K562 (cell line): ENCODE measurements at regions not wholly inside any gene's neighbourhood (a gene's known extent, or its start where the extent isn't known, plus 50 kb on each side); places are given as distances from the start of the nearest gene placed in this dataset.

Source experiments
- CHD2 ChIP-seq: IDR thresholded peaks from 2 replicates; pipeline ENCODE4 v1.6.1; 2011; ENCODE audit warnings: low read depth, low read length
- CTCF ChIP-seq, 3 experiments: IDR thresholded peaks in 2 of 3; conservative IDR thresholded peaks in 1 of 3; 2 replicates each; pipeline ENCODE4 v1.5.1; 2011 to 2012; ENCODE audit warnings: low read length in 3 of 3, mild to moderate bottlenecking in 3 of 3, control low read depth in 2 of 3, improper control_type of control experiment in 1 of 3, inconsistent platforms in 1 of 3, low read depth in 1 of 3, mixed read lengths in 1 of 3, moderate library complexity in 1 of 3; ENCODE audit not compliant: insufficient read depth in 2 of 3
- DPF2 ChIP-seq: fragments of 450-650 bp; IDR thresholded peaks from 2 replicates; pipeline ENCODE4 v1.6.1; 2016
- ETV5 ChIP-seq: sonication (generic); formaldehyde crosslinking; IDR thresholded peaks from 2 replicates; pipeline ENCODE4 v1.4.0; 2020; ENCODE audit warnings: low read depth, mild to moderate bottlenecking, missing genetic modification reagents
- FOS ChIP-seq: IDR thresholded peaks from 3 replicates; pipeline ENCODE4 v1.6.1; 2011; ENCODE audit not compliant: insufficient read length; ENCODE audit errors: extremely low read depth
- HDAC2 ChIP-seq: fragments of 450-650 bp; IDR thresholded peaks from 2 replicates; pipeline ENCODE4 v1.6.1; 2016; ENCODE audit warnings: mild to moderate bottlenecking
- PCBP1 ChIP-seq: fragments of 200-400 bp; formaldehyde crosslinking; IDR thresholded peaks from 2 replicates; pipeline ENCODE4 v1.6.1; 2018; ENCODE audit warnings: mild to moderate bottlenecking, low read depth, low read length; ENCODE audit not compliant: poor library complexity, severe bottlenecking
- SETDB1 ChIP-seq: IDR thresholded peaks from one replicate; pipeline ENCODE4 v1.6.1; 2012; ENCODE audit warnings: low read length, control low read depth, inconsistent platforms
- SLC30A9 ChIP-seq: fragments of 250-450 bp; sonication (Bioruptor Pico); IDR thresholded peaks from 2 replicates; pipeline ENCODE4 v1.8.0; 2022; ENCODE audit warnings: mild to moderate bottlenecking, moderate library complexity
- SRSF3 ChIP-seq: fragments of 200-400 bp; formaldehyde crosslinking; IDR thresholded peaks from 2 replicates; pipeline ENCODE4 v1.6.1; 2016; ENCODE audit warnings: mild to moderate bottlenecking, low read length, moderate library complexity; ENCODE audit not compliant: insufficient read depth
- TF ChIP-seq, protein P1 (sequence below): sonication (generic); formaldehyde crosslinking; IDR thresholded peaks from 2 replicates; pipeline ENCODE4 v1.8.0; 2022; ENCODE audit warnings: mild to moderate bottlenecking, missing genetic modification reagents

- TF ChIP-seq SLC30A9 (no peak), CTCF (IDR thresholded peaks at IDR 0.05 in 2 of 3, conservative IDR thresholded peaks at IDR 0.05 in 1 of 3; ENCODE audit: insufficient read depth in 2 of 3, low read depth in 1 of 3, low read length in 3 of 3) (no peak), DPF2 (no peak), HDAC2 (no peak), ETV5 (no peak), PCBP1 (no peak), CHD2 (no peak), SETDB1 (no peak), SRSF3 (no peak), FOS (no peak)
- TF ChIP-seq, protein P1, sequence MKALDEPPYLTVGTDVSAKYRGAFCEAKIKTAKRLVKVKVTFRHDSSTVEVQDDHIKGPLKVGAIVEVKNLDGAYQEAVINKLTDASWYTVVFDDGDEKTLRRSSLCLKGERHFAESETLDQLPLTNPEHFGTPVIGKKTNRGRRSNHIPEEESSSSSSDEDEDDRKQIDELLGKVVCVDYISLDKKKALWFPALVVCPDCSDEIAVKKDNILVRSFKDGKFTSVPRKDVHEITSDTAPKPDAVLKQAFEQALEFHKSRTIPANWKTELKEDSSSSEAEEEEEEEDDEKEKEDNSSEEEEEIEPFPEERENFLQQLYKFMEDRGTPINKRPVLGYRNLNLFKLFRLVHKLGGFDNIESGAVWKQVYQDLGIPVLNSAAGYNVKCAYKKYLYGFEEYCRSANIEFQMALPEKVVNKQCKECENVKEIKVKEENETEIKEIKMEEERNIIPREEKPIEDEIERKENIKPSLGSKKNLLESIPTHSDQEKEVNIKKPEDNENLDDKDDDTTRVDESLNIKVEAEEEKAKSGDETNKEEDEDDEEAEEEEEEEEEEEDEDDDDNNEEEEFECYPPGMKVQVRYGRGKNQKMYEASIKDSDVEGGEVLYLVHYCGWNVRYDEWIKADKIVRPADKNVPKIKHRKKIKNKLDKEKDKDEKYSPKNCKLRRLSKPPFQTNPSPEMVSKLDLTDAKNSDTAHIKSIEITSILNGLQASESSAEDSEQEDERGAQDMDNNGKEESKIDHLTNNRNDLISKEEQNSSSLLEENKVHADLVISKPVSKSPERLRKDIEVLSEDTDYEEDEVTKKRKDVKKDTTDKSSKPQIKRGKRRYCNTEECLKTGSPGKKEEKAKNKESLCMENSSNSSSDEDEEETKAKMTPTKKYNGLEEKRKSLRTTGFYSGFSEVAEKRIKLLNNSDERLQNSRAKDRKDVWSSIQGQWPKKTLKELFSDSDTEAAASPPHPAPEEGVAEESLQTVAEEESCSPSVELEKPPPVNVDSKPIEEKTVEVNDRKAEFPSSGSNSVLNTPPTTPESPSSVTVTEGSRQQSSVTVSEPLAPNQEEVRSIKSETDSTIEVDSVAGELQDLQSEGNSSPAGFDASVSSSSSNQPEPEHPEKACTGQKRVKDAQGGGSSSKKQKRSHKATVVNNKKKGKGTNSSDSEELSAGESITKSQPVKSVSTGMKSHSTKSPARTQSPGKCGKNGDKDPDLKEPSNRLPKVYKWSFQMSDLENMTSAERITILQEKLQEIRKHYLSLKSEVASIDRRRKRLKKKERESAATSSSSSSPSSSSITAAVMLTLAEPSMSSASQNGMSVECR, result no peak
Observed at GRCh38 chr4:135418353-135418752, 1216.8 kb upstream of the PABPC4L start.
